Activated T-helper 1 cell treated with anti-CD3 and anti-CD28 coated beads, Interleukin-12 subunit alpha, Interleukin-12 subunit beta, Interleukin-2, Interleukin-4 antibody, amounts not matched to agents 30 ng/mL and 10 ng/mL and 1 ng/mL, durations not matched to agents 14 hours and 24 hours and 36 hours (primary cell): ENCODE measurements at regions not wholly inside any gene's neighbourhood (a gene's known extent, or its start where the extent isn't known, plus 50 kb on each side); places are given as distances from the start of the nearest gene placed in this dataset.

Source experiments
- DNase-seq: peaks from one replicate; pipeline ENCODE4 v3.0.0; 2021; ENCODE audit warnings: low spot score
- H3K27ac Mint-ChIP-seq: one replicate; pipeline ENCODE4 v1.8.0; 2021; ENCODE audit warnings: mild to moderate bottlenecking, mixed read lengths
- H3K27me3 Mint-ChIP-seq: one replicate; pipeline ENCODE4 v1.8.0; 2022; ENCODE audit warnings: mild to moderate bottlenecking, moderate library complexity, mixed read lengths; ENCODE audit not compliant: insufficient read depth
- H3K36me3 Mint-ChIP-seq: one replicate; pipeline ENCODE4 v1.8.0; 2021; ENCODE audit warnings: low read depth, mixed read lengths
- H3K4me1 Mint-ChIP-seq: one replicate; pipeline ENCODE4 v1.8.0; 2021; ENCODE audit warnings: low read depth, mixed read lengths
- H3K4me3 Mint-ChIP-seq: one replicate; pipeline ENCODE4 v1.8.0; 2021; ENCODE audit warnings: mild to moderate bottlenecking, moderate library complexity, mixed read lengths
- H3K9me3 Mint-ChIP-seq: one replicate; pipeline ENCODE4 v1.8.0; 2021; ENCODE audit warnings: mixed read lengths
- intact Hi-C: fragments of 100-400 bp; cut with micrococcal nuclease; formaldehyde crosslinking; loops from one replicate; pipeline ENCODE4 v1.15.1; 2024

DNA sequence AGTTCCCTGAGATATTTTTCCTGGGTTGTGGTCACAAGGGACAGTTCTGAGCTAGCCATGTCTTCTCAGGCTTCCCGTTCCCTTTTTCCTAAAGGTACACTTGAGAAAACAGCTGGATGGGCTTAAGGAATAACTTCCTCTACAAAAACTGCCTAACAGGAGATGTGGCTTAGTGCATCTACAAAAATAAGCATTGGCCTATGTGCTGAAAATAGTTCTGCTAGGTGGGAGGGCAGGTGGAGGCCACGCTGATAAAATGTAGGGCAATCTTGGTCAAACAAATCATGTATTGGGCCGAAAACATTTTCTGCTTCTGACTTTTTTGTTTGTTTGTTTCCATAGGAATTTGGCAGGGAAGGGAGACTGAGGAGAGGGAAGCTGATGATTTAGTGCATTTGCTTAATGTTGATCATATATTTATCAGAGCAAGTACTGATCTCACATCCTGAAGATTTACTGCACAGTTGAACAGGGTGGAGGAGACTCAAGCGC, 409.4 kb upstream of the FZD8 start:
- H3K27ac Mint-ChIP-seq = no peak overlapping the region
- H3K9me3 Mint-ChIP-seq = no peaks in the 10 kb centered on the region
- no peaks in the 10 kb centered on the region for H3K36me3 Mint-ChIP-seq
- no peak overlapping the region for H3K4me3 Mint-ChIP-seq
- intact Hi-C loops = no loop called here
- H3K4me1 Mint-ChIP-seq = no peaks in the 10 kb centered on the region
- no peaks in the 10 kb centered on the region for H3K27me3 Mint-ChIP-seq
- DNase-seq = no peak

DNA sequence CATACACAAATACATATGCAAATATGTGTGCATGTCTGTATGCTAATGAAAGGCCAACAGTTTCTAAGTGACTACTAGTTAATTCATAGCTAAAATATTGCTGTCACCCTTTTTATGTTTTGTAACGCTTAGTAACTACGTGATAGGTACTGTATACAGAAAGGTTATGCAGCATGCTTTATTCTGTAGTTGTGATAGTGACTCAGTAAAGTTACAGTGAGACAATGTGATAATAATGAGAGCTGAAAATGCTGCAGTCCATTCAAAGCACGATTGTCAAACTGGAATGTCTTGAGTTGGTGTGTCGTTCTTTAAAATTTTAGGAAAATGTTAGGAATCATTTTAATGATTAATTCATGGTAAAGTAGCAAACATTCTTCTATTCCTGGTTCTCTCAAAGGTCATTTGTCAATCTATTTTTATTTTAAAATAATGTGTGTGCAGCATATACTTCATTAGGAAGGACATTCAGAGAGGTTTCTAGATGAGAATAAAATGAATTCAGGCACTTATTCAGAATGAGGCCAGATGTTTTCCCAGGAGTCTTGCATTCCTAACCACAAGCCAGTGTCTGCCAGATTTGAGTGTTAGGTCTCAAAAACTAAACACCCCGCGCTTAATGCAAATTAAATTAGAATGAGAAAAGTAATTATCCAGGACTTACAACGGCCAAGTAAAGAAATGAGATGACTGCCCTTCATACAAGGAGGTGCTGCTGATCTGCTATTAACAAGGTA, 408.8 kb upstream of the FZD8 start:
- Mint-ChIP-seq H3K9me3 (no peaks in the 10 kb centered on the region), H3K27ac (no peak overlapping the region), H3K36me3 (no peaks in the 10 kb centered on the region), H3K27me3 (no peaks in the 10 kb centered on the region), H3K4me3 (no peak overlapping the region), H3K4me1 (no peaks in the 10 kb centered on the region)
- no peak for DNase-seq
- intact Hi-C loops = no loop called here

DNA sequence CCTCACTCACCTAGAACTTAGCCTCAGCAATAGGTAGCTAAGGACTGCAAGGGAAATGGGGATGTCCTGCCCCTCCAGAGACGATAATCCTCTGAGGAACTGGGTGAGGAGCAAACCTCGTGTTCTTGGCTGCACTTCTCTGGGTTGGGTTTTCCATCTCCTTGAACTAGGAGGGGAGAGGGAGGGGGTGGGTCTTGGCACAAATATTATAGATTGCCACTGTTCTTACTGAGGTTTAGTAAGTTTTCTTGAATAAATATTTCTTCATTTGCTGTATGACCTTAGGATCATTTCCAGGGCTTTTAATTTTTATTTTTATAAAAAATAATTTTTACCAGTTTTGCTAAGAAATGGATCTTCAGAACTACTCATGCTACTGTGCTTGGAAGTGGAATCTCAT, 406.7 kb upstream of the FZD8 start:
- no peak overlapping the region for H3K27ac Mint-ChIP-seq
- no peak for DNase-seq
- intact Hi-C loops = no loop called here
- H3K4me3 Mint-ChIP-seq = no peak overlapping the region
- H3K4me1 Mint-ChIP-seq = no peaks in the 10 kb centered on the region
- no peaks in the 10 kb centered on the region for H3K36me3 Mint-ChIP-seq
- H3K9me3 Mint-ChIP-seq = no peaks in the 10 kb centered on the region
- no peaks in the 10 kb centered on the region for H3K27me3 Mint-ChIP-seq

DNA sequence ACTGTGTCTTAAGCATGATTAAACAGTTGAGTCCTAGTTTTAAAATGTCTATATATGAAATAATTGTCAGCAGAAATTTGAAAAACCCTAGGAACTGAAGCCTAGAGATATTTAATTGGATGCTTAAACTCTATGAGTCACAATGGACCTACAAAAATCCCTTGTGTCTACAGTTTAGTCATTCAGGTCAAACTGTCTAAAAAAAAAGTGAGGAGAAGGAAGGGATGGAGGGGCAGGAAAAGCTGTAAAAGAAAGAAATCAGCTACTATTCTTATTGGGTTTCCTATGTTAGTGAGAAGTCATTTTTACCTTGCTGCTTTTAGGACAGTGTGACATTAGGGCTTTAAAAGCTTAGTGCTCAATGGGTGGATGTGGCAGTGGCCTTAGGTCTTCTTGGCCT, 406.1 kb upstream of the FZD8 start:
- Mint-ChIP-seq H3K27me3 (no peaks in the 10 kb centered on the region), H3K4me1 (no peaks in the 10 kb centered on the region), H3K4me3 (no peak overlapping the region), H3K27ac (no peak overlapping the region), H3K9me3 (no peaks in the 10 kb centered on the region), H3K36me3 (no peaks in the 10 kb centered on the region)
- DNase-seq = no peak
- intact Hi-C loops = no loop called here

DNA sequence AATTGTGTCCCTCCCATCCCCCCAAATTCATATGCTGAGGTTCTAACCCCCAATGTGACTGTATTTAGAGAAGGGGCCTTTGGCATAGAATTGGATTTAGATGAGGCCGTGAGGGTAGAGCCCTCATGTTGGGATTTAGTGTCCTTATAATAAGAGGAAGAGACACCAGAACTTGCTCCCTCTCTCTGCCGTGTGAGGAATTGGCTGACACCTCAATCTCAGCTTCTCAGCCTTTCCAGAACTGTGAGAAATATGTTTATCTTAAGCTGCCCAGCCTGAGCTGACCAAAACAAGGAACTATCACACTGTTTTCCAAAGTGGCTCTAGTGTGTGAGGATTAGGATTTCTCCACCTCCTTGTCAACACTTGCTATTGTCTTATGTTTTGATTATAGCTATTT, 400.0 kb upstream of the FZD8 start:
- H3K27ac Mint-ChIP-seq = no peak overlapping the region
- intact Hi-C loops = no loop called here
- no peaks in the 10 kb centered on the region for H3K27me3 Mint-ChIP-seq
- H3K4me3 Mint-ChIP-seq = no peak overlapping the region
- H3K36me3 Mint-ChIP-seq = no peaks in the 10 kb centered on the region
- no peak for DNase-seq
- no peaks in the 10 kb centered on the region for H3K9me3 Mint-ChIP-seq
- no peaks in the 10 kb centered on the region for H3K4me1 Mint-ChIP-seq

DNA sequence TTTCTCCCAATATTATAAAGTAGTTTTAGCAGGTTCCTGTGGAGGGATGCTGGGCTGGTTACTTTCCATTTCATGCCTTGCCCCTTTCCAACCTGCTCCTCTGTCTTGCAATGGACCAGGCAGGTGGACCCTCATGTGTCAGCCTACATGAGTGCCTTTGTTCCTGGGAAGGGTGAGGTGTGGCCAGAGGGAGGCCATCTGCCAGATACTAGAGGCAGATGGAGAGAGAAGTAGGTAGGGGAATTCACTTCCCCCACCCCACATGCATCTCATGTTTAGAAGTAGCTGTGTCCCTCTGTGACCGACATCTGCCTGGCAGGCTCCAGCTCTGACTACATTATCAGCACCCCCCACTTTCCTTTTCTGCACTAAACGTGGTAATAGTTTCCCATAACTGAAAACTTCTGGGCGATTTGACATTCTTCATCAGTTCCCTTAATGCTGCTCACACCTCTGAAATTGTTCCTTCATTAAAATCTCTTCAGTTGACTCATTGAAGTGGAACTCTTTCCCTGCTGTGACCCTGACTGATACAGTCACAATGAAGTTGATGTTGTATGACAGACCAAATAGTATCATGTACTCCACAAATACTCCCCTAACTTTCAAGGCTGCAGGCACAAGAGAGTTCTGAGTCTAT, 396.3 kb upstream of the FZD8 start:
- Mint-ChIP-seq H3K4me3 (no peak overlapping the region), H3K36me3 (no peaks in the 10 kb centered on the region), H3K9me3 (no peaks in the 10 kb centered on the region), H3K4me1 (no peaks in the 10 kb centered on the region), H3K27me3 (no peaks in the 10 kb centered on the region), H3K27ac (no peak overlapping the region)
- intact Hi-C loops = no loop called here
- no peak for DNase-seq

DNA sequence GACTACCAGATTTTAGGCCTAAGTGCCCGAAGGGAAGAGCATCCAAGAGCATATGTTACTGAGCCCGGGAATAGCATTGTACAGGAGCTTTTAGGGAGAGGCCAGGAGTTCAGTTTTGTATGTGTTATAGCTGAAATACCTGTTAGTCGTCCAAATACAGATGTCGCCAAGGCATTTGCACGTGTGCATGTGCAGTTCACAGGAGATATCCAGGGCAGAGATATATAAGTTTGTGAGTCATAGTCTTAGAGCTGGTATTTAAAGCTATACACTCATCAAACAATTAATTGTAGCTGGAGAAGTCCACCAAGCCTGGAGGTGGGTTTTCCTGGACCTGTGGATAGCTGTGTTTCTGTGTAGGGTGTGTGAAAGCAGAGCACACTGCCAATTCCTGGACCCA, 394.0 kb upstream of the FZD8 start:
- no peaks in the 10 kb centered on the region for H3K36me3 Mint-ChIP-seq
- no peaks in the 10 kb centered on the region for H3K27me3 Mint-ChIP-seq
- H3K27ac Mint-ChIP-seq = no peak overlapping the region
- no peak for DNase-seq
- no peaks in the 10 kb centered on the region for H3K4me1 Mint-ChIP-seq
- H3K4me3 Mint-ChIP-seq = no peak overlapping the region
- H3K9me3 Mint-ChIP-seq = no peaks in the 10 kb centered on the region
- intact Hi-C loops = no loop called here

DNA sequence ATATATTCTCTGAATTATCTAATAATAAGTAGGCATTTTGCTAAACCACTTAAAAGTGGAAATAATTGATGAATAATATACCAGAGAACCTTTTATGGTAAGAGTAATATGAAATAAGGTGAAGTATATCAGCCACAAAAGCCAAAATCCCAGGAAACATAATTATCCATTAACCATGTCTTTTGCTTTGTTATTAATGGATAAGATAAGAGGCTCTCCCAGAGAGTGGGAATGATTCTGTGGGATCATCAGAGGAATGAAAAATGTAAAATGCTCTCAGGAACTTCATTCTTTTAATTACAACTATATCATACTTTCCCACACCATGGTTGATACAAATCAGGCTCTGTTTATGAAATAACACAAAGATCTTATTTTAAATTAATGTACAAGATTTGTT, 391.7 kb upstream of the FZD8 start:
- H3K4me1 Mint-ChIP-seq = no peaks in the 10 kb centered on the region
- no peaks in the 10 kb centered on the region for H3K36me3 Mint-ChIP-seq
- intact Hi-C loops = no loop called here
- H3K27me3 Mint-ChIP-seq = no peaks in the 10 kb centered on the region
- H3K4me3 Mint-ChIP-seq = no peak overlapping the region
- H3K27ac Mint-ChIP-seq = no peak overlapping the region
- DNase-seq = no peak
- no peaks in the 10 kb centered on the region for H3K9me3 Mint-ChIP-seq

DNA sequence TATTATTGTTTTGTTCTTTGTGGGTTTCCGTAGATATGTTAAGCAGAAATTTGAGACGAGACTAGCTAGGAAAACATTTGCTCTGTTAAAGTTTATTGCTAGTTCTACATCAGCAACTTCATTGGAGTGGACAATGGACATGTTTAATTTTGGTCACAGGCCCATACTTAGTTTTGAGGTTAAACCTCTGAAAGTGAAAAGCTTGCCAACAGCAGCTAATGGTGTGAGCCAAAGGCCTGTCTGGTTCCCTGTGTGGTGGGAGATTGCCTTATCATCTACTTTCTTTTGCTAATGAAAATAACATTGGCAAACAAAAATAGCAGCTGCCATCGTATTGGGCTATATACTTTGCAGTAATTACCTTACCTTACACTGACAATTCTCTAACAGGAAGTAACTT, 388.4 kb upstream of the FZD8 start:
- Mint-ChIP-seq H3K36me3 (no peaks in the 10 kb centered on the region), H3K4me1 (no peaks in the 10 kb centered on the region)
- intact Hi-C loops = no loop called here

DNA sequence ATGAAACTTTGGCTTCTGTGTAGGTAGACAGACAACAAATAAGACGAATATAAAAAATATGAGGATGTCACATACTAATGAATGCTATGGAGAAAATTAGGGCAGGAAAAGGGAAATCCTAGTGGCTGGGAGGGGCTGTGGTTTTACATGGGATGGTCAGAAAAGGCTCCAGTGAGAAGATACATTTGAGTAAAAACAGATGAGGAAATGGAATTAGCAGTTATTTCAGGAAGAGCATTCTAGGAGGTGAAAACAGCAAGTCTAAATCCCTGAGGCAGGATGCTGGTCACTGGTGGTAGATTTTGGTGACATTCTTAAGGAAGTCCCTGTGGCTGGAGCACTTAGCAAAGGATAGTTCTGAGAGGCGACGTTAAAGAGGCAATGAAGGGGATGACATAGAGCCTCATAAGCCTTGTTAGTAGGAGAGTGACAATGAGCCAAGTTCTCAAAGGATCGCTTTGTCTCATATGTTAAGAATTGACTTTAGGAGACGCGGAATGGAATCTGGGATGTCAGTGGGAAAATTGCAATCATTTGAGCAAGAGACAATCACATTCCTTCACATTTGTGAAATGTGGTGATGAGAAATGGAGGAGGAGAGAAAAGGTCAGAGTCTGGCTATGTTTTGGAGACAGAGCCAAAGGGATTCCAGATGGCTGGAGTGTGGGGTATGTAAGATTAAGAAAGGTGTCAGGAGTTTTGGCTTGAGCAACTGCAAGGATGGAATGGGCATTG, 384.7 kb upstream of the FZD8 start:
- no peaks in the 10 kb centered on the region for H3K36me3 Mint-ChIP-seq
- intact Hi-C loops = no loop called here
- no peaks in the 10 kb centered on the region for H3K27me3 Mint-ChIP-seq

More for the DNA sequence above, 388.4 kb upstream of the FZD8 start:
- Mint-ChIP-seq H3K4me3 (no peak overlapping the region), H3K27ac (no peak overlapping the region), H3K9me3 (peaks cover 9% of the 10 kb centered on the region), H3K27me3 (no peaks in the 10 kb centered on the region)
- no peak for DNase-seq

DNA sequence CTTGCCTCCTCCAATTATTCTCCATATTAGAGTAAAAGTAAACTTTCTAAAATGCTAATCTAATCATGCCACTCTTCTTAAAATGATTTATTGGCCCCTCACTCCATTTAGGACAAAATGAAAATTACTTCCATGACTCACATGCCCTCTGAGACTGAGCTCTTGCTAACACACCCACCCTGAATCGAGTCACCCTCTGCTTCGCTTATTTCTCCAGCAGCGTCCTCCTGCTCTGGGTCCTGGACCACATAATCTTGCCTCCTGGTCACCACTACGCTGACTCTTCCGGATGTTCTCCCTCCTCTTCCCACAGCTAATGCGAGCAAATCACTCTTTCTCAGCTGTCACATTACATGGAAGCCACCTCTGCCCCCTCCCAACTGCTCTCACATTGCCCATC, 384.0 kb upstream of the FZD8 start:
- no peaks in the 10 kb centered on the region for H3K27me3 Mint-ChIP-seq
- H3K36me3 Mint-ChIP-seq = no peaks in the 10 kb centered on the region
- no peaks in the 10 kb centered on the region for H3K4me1 Mint-ChIP-seq
- intact Hi-C loops = no loop called here
- peaks cover 9% of the 10 kb centered on the region for H3K9me3 Mint-ChIP-seq
- H3K27ac Mint-ChIP-seq = no peak overlapping the region
- H3K4me3 Mint-ChIP-seq = no peak overlapping the region
- no peak for DNase-seq

More for the DNA sequence above, 384.7 kb upstream of the FZD8 start:
- DNase-seq = no peak
- Mint-ChIP-seq H3K4me3 (no peak overlapping the region), H3K9me3 (peaks cover 9% of the 10 kb centered on the region), H3K4me1 (no peaks in the 10 kb centered on the region), H3K27ac (no peak overlapping the region)

DNA sequence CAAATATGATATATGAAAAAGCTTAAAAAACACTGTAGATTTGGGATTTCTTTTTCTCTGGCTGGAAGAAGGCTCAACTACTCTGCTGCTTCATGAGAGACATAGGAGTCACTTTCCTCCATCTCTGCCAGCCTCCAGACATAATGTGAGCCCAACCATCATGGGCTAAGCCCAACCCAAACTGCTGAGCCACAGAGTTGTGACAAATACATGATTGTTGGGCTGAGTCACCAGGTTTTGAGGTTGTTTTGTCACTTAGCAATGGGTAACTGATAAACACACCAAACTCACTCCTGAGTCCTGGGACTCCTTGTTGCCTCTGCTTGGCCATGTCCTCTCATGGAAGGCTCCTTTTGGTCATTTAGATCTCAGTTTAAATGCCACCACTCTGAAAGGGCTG, 381.8 kb upstream of the FZD8 start:
- no peak for DNase-seq
- H3K36me3 Mint-ChIP-seq = no peaks in the 10 kb centered on the region
- H3K9me3 Mint-ChIP-seq = peaks cover 9% of the 10 kb centered on the region
- H3K4me1 Mint-ChIP-seq = no peaks in the 10 kb centered on the region
- no peaks in the 10 kb centered on the region for H3K27me3 Mint-ChIP-seq
- intact Hi-C loops = no loop called here
- no peak overlapping the region for H3K4me3 Mint-ChIP-seq
- no peak overlapping the region for H3K27ac Mint-ChIP-seq

DNA sequence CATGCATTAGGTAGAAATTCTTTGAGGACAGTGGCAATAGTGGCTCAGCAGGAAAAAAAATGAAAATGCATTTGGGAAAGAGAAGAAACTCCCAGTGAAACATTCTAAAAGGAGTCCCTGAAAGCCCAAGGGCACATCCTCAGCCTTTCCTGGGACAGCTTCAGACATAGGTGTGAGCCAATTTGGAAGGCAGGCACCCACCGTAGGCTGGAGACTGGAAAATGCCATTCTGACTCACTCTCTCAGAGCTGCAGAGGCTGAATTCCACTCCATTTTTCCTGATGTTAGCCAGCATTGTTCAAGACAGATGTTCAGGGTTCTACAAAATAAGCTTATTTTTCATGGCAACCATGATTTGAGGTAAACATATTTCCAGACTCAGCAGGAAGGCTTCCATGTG, 379.0 kb upstream of the FZD8 start:
- intact Hi-C loops = no loop called here
- Mint-ChIP-seq H3K4me3 (no peak overlapping the region), H3K9me3 (no peaks in the 10 kb centered on the region), H3K27me3 (no peaks in the 10 kb centered on the region), H3K4me1 (no peaks in the 10 kb centered on the region), H3K27ac (no peak overlapping the region), H3K36me3 (no peaks in the 10 kb centered on the region)
- no peak for DNase-seq
